ENCODE measurements at regions not wholly inside any gene's neighbourhood (a gene's known extent, or its start where the extent isn't known, plus 50 kb on each side); places are given as distances from the start of the nearest gene placed in this dataset.

GRCh38 chr15:96448923-96449322, 118.4 kb downstream of the NR2F2 start:
- TF ChIP-seq CTCF (IDR thresholded peaks at IDR 0.05) (no peak), POLR2A (IDR thresholded peaks at IDR 0.05) (no peak), EP300 (IDR thresholded peaks at IDR 0.05) (no peak)

Measured in tibial nerve (tissue), 4 donors.